Stromal cell of bone marrow (primary cell): ENCODE measurements at regions not wholly inside any gene's neighbourhood (a gene's known extent, or its start where the extent isn't known, plus 50 kb on each side); places are given as distances from the start of the nearest gene placed in this dataset.

Source experiments
- DNase-seq: peaks from one replicate; pipeline ENCODE4 v3.0.0-alpha.2; 2012; ENCODE audit warnings: low read depth

DNA sequence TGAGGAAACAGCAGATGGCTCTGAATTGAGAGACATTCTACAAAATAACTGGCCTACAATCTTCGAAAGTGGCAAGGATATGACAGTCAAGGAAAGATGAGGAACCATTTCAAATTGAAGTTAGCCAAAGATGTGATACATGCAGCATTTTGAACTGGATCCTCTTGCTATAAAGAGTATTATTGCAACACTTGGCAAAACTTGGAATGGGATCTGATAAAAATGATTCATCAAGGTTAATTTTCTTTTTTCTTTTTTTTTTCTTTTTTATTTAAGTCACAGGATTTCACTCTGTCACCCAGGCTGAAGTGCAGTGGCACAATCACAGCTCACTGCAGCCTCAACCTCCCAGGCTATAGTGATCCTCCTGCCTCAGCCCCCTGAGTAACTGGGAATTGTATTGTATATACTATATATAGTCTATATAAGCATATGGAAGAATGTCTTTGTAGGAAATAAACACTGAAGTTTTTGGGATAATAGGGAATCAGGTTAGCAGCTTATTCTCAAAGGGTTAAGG, 49.8 kb upstream of the GJA8 start:
- DNase-seq = no peak
